Right lobe of liver (tissue), 4 donors: ENCODE measurements at regions not wholly inside any gene's neighbourhood (a gene's known extent, or its start where the extent isn't known, plus 50 kb on each side); places are given as distances from the start of the nearest gene placed in this dataset.

Experiments used
- CTCF ChIP-seq, 4 donors: fragments of 200-600 bp in 3 of 4; fragments of 450-650 bp in 1 of 4; IDR thresholded peaks; one replicate each; pipeline versions ENCODE4 v1.5.1 to v1.8.0; 2016 to 2022; ENCODE audit warnings: antibody characterized with exemption in 4 of 4, mild to moderate bottlenecking in 2 of 4
- POLR2A ChIP-seq: fragments of 450-650 bp; IDR thresholded peaks from one replicate; pipeline ENCODE4 v1.6.1; 2017; ENCODE audit warnings: antibody characterized with exemption, mild to moderate bottlenecking
- donor health status: DM: no; HTN: no; CAD: no.
- donor health status: DM: no; HTN: no; CAD: no.
- donor health status: DM: no; HTN: yes; CAD: no.

GRCh38 chr5:145449794-145450193, 385.3 kb downstream of the PRELID2 start:
- TF ChIP-seq CTCF (IDR thresholded peaks at IDR 0.05) (no peak), POLR2A (no peak)
